A673 (cell line): ENCODE measurements at regions not wholly inside any gene's neighbourhood (a gene's known extent, or its start where the extent isn't known, plus 50 kb on each side); places are given as distances from the start of the nearest gene placed in this dataset.

ENCODE experiments used
- CTCF ChIP-seq: fragments of 300-800, 200-600 bp; sonication (generic); conservative IDR thresholded peaks from 2 replicates; pipeline ENCODE4 v1.5.1; 2017; ENCODE audit warnings: low read depth, mild to moderate bottlenecking, antibody characterized with exemption, low read length, moderate library complexity, mixed read lengths
- EZH2 ChIP-seq: fragments of 200-600 bp; sonication (generic); IDR thresholded peaks from 2 replicates; pipeline ENCODE4 v1.6.1; 2017; ENCODE audit warnings: borderline replicate concordance, low read depth, mild to moderate bottlenecking, mixed read lengths, antibody characterized with exemption, low read length; ENCODE audit not compliant: poor library complexity, severe bottlenecking

DNA sequence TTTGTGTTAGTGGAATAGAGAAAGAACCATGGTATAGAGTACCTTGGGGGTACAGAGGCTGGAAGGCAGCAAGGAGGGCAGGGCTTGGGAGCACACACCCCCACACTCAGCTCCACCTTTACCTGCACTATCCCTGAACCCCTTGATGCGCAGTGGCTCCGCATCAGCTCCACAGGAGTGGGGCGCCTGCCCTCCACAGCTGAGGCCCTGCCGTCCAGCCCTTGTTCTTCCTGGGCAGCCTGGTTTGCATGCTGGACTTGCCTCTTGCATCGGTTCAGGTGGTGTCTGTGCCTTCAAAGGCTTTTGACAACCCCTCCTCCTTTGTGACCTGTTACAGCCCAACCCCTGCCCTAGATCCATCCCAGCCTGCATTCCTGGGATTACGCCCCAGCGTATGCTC lies 52.6 kb upstream of the ZNF32 start:
- TF ChIP-seq CTCF (no peak), EZH2 (no peak)
